PC-9 (cell line): ENCODE measurements at regions not wholly inside any gene's neighbourhood (a gene's known extent, or its start where the extent isn't known, plus 50 kb on each side); places are given as distances from the start of the nearest gene placed in this dataset.

Experiments
- EZH2 ChIP-seq: fragments of 200-600 bp; sonication (generic); IDR thresholded peaks from 2 replicates; pipeline ENCODE4 v1.8.0; 2017; ENCODE audit warnings: antibody characterized with exemption, low read depth
- TF ChIP-seq, protein P1 (sequence below): fragments of 200-600 bp; sonication (generic); conservative IDR thresholded peaks from 2 replicates; pipeline ENCODE4 v1.6.1; 2017; ENCODE audit warnings: mixed run types, antibody characterized with exemption, mild to moderate bottlenecking, moderate library complexity

DNA sequence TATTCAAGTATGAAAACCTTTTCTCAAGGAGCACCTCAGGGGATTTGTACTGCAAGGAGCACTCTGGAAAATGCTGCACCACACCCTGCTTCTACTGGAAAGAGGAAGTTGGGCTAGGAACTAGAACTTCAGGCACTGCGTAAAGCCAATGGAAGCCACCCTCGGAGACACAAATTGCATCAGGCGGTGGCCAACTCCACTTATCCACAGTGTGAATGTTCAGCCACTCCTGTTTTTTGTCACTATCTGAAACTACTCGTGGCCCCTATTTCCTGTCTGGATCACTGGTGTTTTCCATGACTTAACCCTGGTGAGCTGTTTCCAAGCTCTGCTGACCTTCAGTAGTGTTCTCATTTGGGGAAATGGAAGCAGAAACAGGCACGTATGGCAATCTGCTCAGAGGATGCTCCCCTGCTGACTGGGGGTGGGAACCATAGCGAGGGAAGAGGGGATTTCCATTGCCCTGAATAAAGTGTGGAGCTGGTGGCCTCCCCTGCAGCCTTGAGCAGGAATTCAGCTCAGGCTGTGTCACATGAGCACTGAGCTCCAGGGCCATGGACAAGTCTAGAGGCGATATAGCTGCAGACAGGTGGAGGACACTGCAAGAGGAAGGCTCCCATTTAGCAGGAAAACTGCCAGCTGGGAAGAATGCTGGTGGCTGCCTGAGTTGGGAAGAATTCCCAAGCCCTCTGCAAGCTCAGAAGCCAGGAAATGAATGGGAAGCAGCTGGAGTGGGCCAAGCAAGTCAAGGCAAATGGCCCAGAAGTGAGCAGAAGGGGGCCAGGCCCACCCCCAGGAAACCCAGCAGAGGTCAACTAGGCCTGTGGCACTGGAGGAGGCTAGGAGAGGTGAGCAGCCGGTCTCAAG lies 50.5 kb upstream of the RAP1B start:
- TF ChIP-seq, protein P1, sequence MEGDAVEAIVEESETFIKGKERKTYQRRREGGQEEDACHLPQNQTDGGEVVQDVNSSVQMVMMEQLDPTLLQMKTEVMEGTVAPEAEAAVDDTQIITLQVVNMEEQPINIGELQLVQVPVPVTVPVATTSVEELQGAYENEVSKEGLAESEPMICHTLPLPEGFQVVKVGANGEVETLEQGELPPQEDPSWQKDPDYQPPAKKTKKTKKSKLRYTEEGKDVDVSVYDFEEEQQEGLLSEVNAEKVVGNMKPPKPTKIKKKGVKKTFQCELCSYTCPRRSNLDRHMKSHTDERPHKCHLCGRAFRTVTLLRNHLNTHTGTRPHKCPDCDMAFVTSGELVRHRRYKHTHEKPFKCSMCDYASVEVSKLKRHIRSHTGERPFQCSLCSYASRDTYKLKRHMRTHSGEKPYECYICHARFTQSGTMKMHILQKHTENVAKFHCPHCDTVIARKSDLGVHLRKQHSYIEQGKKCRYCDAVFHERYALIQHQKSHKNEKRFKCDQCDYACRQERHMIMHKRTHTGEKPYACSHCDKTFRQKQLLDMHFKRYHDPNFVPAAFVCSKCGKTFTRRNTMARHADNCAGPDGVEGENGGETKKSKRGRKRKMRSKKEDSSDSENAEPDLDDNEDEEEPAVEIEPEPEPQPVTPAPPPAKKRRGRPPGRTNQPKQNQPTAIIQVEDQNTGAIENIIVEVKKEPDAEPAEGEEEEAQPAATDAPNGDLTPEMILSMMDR, result no peak
- TF ChIP-seq EZH2, result no peak
